ENCODE measurements at regions not wholly inside any gene's neighbourhood (a gene's known extent, or its start where the extent isn't known, plus 50 kb on each side); places are given as distances from the start of the nearest gene placed in this dataset.
"Not testable (repeated sequence)": the region's sequence is repeated elsewhere in the genome, so short reads cannot be mapped to it uniquely, and the experiment has no call there.

GRCh38 chr1:222905151-222905550 is 90.3 kb downstream of the DISP1 start:
- DNase-seq (ENCODE audit: low spot score) = no peak
- in situ Hi-C loops (cut with MboI; ENCODE audit: low sequenced_read_pairs, unreplicated experiment) = no loop called here
- TF ChIP-seq CTCF (IDR thresholded peaks at IDR 0.05; ENCODE audit: borderline replicate concordance, control extremely low read depth, extremely low read depth, insufficient read depth, missing control alignments) = no peak

GRCh38 chr1:222906271-222906739 is 91.5 kb downstream of the DISP1 start:
- in situ Hi-C loops (cut with MboI; ENCODE audit: low sequenced_read_pairs, unreplicated experiment); DNase-seq (ENCODE audit: low spot score): not testable (repeated sequence)

- TF ChIP-seq CTCF (IDR thresholded peaks at IDR 0.05; ENCODE audit: borderline replicate concordance, control extremely low read depth, extremely low read depth, insufficient read depth, missing control alignments) = no peak
- in situ Hi-C loops (cut with MboI; ENCODE audit: low sequenced_read_pairs, unreplicated experiment) = no loop called here
- no peak for DNase-seq (ENCODE audit: low spot score)
These were observed 94.7 kb downstream of the DISP1 start for GRCh38 chr1:222909586-222909985.

- no peak for DNase-seq (ENCODE audit: low spot score)
- no peak for TF ChIP-seq CTCF (IDR thresholded peaks at IDR 0.05; ENCODE audit: borderline replicate concordance, control extremely low read depth, extremely low read depth, insufficient read depth, missing control alignments)
- in situ Hi-C loops (cut with MboI; ENCODE audit: low sequenced_read_pairs, unreplicated experiment) = no loop called here
These were observed 95.9 kb downstream of the DISP1 start for GRCh38 chr1:222910699-222911098.

- no peak for DNase-seq (ENCODE audit: low spot score)
- in situ Hi-C loops (cut with MboI; ENCODE audit: low sequenced_read_pairs, unreplicated experiment) = no loop called here
- no peak for TF ChIP-seq CTCF (IDR thresholded peaks at IDR 0.05; ENCODE audit: borderline replicate concordance, control extremely low read depth, extremely low read depth, insufficient read depth, missing control alignments)
These were observed 97.0 kb downstream of the DISP1 start for GRCh38 chr1:222911866-222912265.

GRCh38 chr1:222912730-222913129 is 97.9 kb downstream of the DISP1 start:
- no peak for DNase-seq (ENCODE audit: low spot score)
- no peak for TF ChIP-seq CTCF (IDR thresholded peaks at IDR 0.05; ENCODE audit: borderline replicate concordance, control extremely low read depth, extremely low read depth, insufficient read depth, missing control alignments)
- in situ Hi-C loops (cut with MboI; ENCODE audit: low sequenced_read_pairs, unreplicated experiment) = no loop called here

GRCh38 chr1:222914861-222915632 is 100.2 kb downstream of the DISP1 start:
- DNase-seq (ENCODE audit: low spot score) = no peak
- in situ Hi-C loops (cut with MboI; ENCODE audit: low sequenced_read_pairs, unreplicated experiment) = no loop called here

More at GRCh38 chr1:222914861-222915632, 100.2 kb downstream of the DISP1 start:
- no peak for TF ChIP-seq CTCF (IDR thresholded peaks at IDR 0.05; ENCODE audit: borderline replicate concordance, control extremely low read depth, extremely low read depth, insufficient read depth, missing control alignments)
